GM18519 (cell line): ENCODE measurements at regions not wholly inside any gene's neighbourhood (a gene's known extent, or its start where the extent isn't known, plus 50 kb on each side); places are given as distances from the start of the nearest gene placed in this dataset.
"Not testable (repeated sequence)": the region's sequence is repeated elsewhere in the genome, so short reads cannot be mapped to it uniquely, and the experiment has no call there.

Experiments used
- ATAC-seq: cut with Tn5 transposase; IDR thresholded peaks from one replicate; pipeline ENCODE4 v1.9.1; 2021; ENCODE audit warnings: mild to moderate bottlenecking, moderate library complexity; ENCODE audit not compliant: unreplicated experiment, low FRiP score

GRCh38 chr4:179307297-179308136 is 1865.3 kb upstream of the AGA start:
- ATAC-seq, result peak; percentile 91

- no peak for ATAC-seq
These were observed 1871.6 kb upstream of the AGA start for GRCh38 chr4:179313823-179314222.

- ATAC-seq, result no peak
These were observed 1882.9 kb upstream of the AGA start for GRCh38 chr4:179325181-179325580.

- ATAC-seq, result no peak
These were observed 1886.4 kb upstream of the AGA start for GRCh38 chr4:179328627-179329026.

GRCh38 chr4:179331362-179331761 is 1889.1 kb upstream of the AGA start:
- no peak for ATAC-seq

- ATAC-seq, result no peak
These were observed 1902.6 kb upstream of the AGA start for GRCh38 chr4:179344861-179345260.

- ATAC-seq, result no peak
These were observed 1910.0 kb upstream of the AGA start for GRCh38 chr4:179352221-179352620.

GRCh38 chr4:179353786-179354185 is 1911.5 kb upstream of the AGA start:
- no peak for ATAC-seq

- ATAC-seq, result no peak
These were observed 1919.8 kb upstream of the AGA start for GRCh38 chr4:179361978-179362486.

GRCh38 chr4:179365932-179366331 is 1923.7 kb upstream of the AGA start:
- ATAC-seq, result not testable (repeated sequence)

GRCh38 chr4:179372242-179372641 is 1930.0 kb upstream of the AGA start:
- no peak for ATAC-seq

- ATAC-seq, result no peak
These were observed 1930.5 kb upstream of the AGA start for GRCh38 chr4:179372746-179373145.

- not testable (repeated sequence) for ATAC-seq
These were observed 1936.6 kb upstream of the AGA start for GRCh38 chr4:179378847-179379246.

GRCh38 chr4:179392787-179393186 is 1950.5 kb upstream of the AGA start:
- ATAC-seq, result no peak

GRCh38 chr4:179398414-179398813 is 1956.2 kb upstream of the AGA start:
- ATAC-seq, result no peak

- no peak for ATAC-seq
These were observed 1957.0 kb upstream of the AGA start for GRCh38 chr4:179399054-179399782.

GRCh38 chr4:179415037-179415846 is 1973.0 kb upstream of the AGA start:
- ATAC-seq, result no peak

- ATAC-seq, result no peak
These were observed 1973.6 kb upstream of the AGA start for GRCh38 chr4:179415847-179416223.

- no peak for ATAC-seq
These were observed 1975.1 kb upstream of the AGA start for GRCh38 chr4:179417357-179417756.

- no peak for ATAC-seq
These were observed 1995.7 kb upstream of the AGA start for GRCh38 chr4:179437962-179438361.

- ATAC-seq, result no peak
These were observed 1999.4 kb upstream of the AGA start for GRCh38 chr4:179441596-179441995.
